GM12874 (cell line): ENCODE measurements at regions not wholly inside any gene's neighbourhood (a gene's known extent, or its start where the extent isn't known, plus 50 kb on each side); places are given as distances from the start of the nearest gene placed in this dataset.

Experiments
- TF ChIP-seq, protein P1 (sequence below): IDR thresholded peaks from 2 replicates; pipeline ENCODE4 v1.5.1; 2011; ENCODE audit warnings: low read depth, mild to moderate bottlenecking, control low read depth, low read length, moderate library complexity; ENCODE audit not compliant: insufficient read depth

DNA sequence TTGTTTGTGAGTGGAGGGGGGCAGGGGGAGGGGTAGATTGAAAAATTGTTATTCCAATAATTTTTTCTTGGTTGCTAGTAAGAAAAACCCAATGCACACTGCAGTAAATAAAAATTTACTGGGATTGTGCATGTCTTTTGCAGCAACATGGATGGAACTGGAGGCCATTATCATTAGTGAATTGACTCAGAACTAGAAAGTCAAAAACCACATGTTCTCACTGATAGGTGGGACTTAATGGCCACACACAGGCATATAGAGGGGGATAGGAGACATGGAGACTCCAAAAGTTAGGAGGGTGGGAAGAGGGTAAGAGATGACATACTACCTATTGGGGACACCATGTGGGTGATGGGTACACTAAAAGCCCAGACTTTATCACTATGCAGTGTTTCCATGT lies 67.2 kb downstream of the BUB3 start:
- TF ChIP-seq, protein P1, sequence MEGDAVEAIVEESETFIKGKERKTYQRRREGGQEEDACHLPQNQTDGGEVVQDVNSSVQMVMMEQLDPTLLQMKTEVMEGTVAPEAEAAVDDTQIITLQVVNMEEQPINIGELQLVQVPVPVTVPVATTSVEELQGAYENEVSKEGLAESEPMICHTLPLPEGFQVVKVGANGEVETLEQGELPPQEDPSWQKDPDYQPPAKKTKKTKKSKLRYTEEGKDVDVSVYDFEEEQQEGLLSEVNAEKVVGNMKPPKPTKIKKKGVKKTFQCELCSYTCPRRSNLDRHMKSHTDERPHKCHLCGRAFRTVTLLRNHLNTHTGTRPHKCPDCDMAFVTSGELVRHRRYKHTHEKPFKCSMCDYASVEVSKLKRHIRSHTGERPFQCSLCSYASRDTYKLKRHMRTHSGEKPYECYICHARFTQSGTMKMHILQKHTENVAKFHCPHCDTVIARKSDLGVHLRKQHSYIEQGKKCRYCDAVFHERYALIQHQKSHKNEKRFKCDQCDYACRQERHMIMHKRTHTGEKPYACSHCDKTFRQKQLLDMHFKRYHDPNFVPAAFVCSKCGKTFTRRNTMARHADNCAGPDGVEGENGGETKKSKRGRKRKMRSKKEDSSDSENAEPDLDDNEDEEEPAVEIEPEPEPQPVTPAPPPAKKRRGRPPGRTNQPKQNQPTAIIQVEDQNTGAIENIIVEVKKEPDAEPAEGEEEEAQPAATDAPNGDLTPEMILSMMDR: no peak

DNA sequence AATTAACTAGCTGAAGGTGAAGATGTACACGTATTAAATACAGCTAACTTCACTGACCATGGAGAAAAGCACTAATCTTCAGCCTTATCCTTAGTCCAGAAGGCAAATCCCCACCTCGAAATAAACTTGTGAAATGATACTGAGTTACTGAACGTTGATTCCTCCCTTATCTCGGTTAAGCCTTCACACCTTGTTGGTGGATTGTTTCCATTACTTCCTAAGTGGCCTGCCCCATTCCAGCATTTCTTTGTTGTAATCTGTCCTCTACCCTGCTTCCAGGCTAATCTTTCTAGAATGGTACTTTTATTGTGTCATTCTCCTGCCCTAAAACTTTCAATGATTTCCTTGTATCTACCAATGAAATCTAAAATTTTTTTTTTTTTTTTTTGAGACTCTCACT lies 68.6 kb downstream of the BUB3 start:
- TF ChIP-seq, protein P1: no peak

DNA sequence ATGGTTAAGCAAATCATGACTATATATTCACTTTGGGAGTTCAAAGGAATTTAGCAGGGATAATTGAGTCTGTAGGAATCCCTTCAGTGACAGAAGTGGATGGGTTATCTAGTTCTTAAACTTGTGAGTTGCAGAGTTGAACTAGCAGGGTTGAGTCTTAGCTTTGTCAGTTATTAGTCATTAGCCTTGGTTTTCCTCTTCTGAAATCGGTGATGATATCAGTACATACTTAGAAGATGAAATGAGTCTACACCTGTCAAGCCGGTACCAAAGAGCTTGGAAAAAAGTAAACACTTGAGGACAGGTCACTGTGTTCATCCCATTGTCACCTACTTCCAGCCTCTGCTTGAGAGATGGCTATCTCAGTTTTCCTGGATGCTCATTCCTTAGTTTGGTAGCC lies 73.5 kb downstream of the BUB3 start:
- TF ChIP-seq, protein P1: no peak

DNA sequence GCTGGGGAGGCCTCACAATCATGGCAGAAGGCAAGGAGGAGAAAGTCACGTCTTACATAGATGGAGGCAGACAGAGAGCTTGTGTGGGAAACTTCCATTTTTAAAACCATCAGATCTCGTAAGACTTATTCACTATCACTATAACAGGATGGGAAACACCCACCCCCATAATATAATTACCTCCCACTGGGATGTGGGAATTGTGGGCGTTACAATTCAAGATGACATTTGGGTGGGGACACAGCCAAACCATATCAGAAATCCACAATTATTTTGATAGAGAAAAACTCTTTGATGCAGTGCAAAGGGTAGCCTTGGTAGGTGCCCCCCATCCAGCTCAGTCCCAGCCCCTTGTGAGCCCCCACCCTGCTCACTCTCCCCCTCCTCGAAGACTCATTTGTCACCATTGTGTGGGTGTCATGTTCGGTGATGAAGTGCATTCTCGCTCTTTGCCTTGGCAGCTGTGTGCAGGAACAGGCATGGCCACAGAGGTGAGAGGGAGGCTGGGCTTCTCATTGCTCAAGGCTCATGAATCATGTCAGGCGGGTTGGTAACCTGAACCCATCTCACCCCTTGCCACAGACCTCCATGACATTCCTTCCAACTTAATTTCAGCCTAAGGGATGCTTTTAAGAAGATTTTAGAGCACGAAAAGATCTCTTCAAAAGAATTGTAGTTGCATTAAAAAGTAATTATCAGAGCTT lies 75.9 kb downstream of the BUB3 start:
- TF ChIP-seq, protein P1: no peak

DNA sequence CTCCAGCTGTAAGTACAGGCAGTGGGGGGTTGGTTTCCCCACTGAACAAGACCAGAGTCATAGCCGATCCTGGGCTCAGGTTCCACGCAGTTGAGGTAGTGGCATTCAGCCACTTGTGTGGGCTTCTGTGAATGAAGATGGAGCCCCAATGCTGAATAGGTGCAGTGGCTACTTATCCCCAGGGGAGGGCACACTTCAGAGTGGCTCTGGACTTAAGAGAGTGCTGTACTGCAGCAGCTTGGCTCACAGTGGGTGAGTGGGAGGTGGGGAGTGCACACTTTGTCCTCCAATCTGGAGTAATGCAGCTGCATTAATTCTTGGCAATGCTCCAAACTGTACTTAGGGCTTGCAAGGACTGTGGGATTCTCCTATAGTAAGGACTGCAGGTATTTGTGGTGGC lies 81.9 kb downstream of the BUB3 start:
- TF ChIP-seq, protein P1: peak; percentile 34; the same call in 1 of the 2 replicates

DNA sequence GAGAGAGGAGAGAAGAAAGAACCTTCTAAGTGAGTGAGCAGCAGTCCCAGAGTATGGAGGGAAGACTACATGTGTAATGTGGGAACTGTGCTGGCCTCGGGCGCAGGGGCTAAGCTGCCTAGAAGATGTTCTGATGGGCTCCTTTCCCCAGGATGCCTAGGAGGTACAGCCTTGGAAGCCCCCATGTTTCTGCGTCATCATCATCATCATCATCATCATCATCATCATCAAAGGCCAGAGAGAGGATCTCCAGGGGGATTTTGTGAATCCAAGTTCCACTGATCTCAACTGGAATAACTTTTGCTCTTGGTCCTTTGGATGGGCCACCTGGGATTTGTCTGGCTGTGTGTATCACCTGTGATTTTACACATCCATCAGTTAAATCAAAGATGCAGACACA lies 86.0 kb downstream of the BUB3 start:
- TF ChIP-seq, protein P1: no peak

DNA sequence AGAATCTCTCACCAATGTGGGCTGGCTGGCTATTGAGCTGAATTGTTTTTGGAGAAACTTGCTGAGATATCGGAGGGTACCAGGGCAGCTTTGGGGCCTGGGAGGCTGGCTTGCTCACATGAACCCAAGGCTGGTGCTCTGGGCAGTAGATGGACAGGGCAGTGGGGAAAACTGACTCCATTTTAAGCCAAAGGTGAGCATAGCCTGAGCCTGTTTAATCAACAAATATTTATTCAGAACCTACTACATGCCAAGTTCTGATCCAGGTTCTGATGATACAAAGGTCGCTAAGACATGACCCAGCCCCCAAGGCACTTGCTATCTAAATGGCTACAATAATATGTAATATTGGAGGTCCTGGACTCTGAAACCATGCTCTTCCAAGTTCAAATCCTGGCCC lies 86.6 kb downstream of the BUB3 start:
- TF ChIP-seq, protein P1: no peak
